ENCODE measurements at regions not wholly inside any gene's neighbourhood (a gene's known extent, or its start where the extent isn't known, plus 50 kb on each side); places are given as distances from the start of the nearest gene placed in this dataset.

DNA sequence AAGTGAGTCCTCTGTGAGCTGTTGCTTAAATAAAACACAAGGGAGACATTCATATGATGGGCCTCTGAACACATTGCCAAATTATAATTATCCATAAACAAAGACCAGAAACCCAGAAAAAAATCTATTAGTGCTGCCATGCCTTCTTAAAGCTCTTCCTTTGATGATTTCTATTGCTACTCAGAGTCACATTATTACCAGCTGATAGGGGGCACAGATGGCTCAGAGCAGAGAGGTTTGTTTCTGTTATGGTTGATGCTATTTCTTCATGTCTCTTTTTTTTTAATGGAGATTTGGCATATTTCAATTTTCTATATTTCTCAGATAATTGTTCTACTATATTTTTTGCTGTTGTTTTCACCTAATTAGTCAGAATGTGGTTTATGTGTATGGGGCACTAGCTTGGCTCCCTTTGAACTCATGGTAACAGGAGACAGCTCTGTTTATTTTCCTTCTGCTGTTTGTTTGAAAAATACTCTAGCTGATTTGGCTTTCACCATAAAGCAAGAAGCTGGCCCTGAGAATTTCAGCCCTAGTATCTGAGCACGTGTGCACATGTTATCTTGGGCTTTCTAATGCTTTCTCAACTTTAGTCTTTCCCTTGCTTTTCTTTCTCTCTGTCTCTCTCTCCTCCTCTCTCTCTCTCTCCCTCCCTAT lies 568.8 kb downstream of the PPARGC1A start:
- Histone ChIP-seq H4K20me1 (ENCODE audit: insufficient read depth, low read length) (no peaks in the 10 kb centered on the region), H3K4me3 (replicated peaks in 1 of 3; ENCODE audit: insufficient read depth in 1 of 3, low read depth in 2 of 3, low read length in 3 of 3) (no peak overlapping the region), H3K4me2 (ENCODE audit: low read depth, low read length) (no peak overlapping the region), H3K9me3 (ENCODE audit: low read length) (no peaks in the 10 kb centered on the region; the same call in 1 of the 2 replicates), H2AFZ (ENCODE audit: low read length) (no peak overlapping the region), H3K9ac (ENCODE audit: insufficient read depth, low read depth, low read length) (no peak overlapping the region), H3K4me1 (ENCODE audit: insufficient read depth, low read length) (peaks cover 16% of the 10 kb centered on the region; the same call in 1 of the 2 replicates), H3K36me3 (replicated peaks in 1 of 2; ENCODE audit: control insufficient read depth in 1 of 2, insufficient read depth in 2 of 2, low read length in 2 of 2) (no peaks in the 10 kb centered on the region), H3K27ac (ENCODE audit: extremely low read length, insufficient read depth, low read length) (no peak overlapping the region), H3K79me2 (ENCODE audit: insufficient read depth, low read length) (no peaks in the 10 kb centered on the region), H3K27me3 (ENCODE audit: control insufficient read depth in 1 of 2, insufficient read depth in 2 of 2, low read length in 2 of 2) (no peaks in the 10 kb centered on the region; a peak in 1 of 5 replicates)
- ATAC-seq, result no peak
- no peak for DNase-seq (ENCODE audit: low spot score)
- POLR2A ChIA-PET, result no interaction called here
- intact Hi-C loops (cut with micrococcal nuclease; ENCODE audit: unreplicated experiment) (no loop called here), in situ Hi-C loops (cut with HindIII; ENCODE audit: extremely low pct_ligation_motif_present, low pct_unique_long_range_greater_than_20kb) (no loop called here)
- BruUV-seq (replicated peaks), result no TSS peak
- FAIRE-seq, result no peak
- WGBS (ENCODE audit: low lambda C conversion rate), result 3% methylated on average over 1 of the region's 1 CpG
- CTCF ChIA-PET (ENCODE audit: low intra/inter-chr PET ratio, low total read pairs), result no interaction called here
- TF ChIP-seq KDM2A (CRISPR knock-in tag; IDR thresholded peaks at IDR 0.05; ENCODE audit: borderline replicate concordance, low read depth), result no peak
- TF ChIP-seq, protein P1, sequence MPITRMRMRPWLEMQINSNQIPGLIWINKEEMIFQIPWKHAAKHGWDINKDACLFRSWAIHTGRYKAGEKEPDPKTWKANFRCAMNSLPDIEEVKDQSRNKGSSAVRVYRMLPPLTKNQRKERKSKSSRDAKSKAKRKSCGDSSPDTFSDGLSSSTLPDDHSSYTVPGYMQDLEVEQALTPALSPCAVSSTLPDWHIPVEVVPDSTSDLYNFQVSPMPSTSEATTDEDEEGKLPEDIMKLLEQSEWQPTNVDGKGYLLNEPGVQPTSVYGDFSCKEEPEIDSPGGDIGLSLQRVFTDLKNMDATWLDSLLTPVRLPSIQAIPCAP (CRISPR knock-in tag; IDR thresholded peaks at IDR 0.05; ENCODE audit: low read depth), result no peak
- no peak for TF ChIP-seq SIX4 (CRISPR knock-in tag; IDR thresholded peaks at IDR 0.05)
- TF ChIP-seq, protein P2, sequence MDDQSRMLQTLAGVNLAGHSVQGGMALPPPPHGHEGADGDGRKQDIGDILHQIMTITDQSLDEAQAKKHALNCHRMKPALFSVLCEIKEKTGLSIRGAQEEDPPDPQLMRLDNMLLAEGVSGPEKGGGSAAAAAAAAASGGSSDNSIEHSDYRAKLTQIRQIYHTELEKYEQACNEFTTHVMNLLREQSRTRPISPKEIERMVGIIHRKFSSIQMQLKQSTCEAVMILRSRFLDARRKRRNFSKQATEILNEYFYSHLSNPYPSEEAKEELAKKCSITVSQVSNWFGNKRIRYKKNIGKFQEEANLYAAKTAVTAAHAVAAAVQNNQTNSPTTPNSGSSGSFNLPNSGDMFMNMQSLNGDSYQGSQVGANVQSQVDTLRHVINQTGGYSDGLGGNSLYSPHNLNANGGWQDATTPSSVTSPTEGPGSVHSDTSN (CRISPR knock-in tag; IDR thresholded peaks at IDR 0.05; ENCODE audit: borderline replicate concordance), result no peak
- no peak for TF ChIP-seq MTF2 (CRISPR knock-in tag; IDR thresholded peaks at IDR 0.05; ENCODE audit: borderline replicate concordance)
- TF ChIP-seq, protein P3, sequence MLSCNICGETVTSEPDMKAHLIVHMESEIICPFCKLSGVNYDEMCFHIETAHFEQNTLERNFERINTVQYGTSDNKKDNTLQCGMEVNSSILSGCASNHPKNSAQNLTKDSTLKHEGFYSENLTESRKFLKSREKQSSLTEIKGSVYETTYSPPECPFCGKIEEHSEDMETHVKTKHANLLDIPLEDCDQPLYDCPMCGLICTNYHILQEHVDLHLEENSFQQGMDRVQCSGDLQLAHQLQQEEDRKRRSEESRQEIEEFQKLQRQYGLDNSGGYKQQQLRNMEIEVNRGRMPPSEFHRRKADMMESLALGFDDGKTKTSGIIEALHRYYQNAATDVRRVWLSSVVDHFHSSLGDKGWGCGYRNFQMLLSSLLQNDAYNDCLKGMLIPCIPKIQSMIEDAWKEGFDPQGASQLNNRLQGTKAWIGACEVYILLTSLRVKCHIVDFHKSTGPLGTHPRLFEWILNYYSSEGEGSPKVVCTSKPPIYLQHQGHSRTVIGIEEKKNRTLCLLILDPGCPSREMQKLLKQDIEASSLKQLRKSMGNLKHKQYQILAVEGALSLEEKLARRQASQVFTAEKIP (CRISPR knock-in tag; IDR thresholded peaks at IDR 0.05; ENCODE audit: borderline replicate concordance), result no peak

Measured in HepG2 (cell line).